CD4-positive, alpha-beta memory T cell (primary cell): ENCODE measurements at regions not wholly inside any gene's neighbourhood (a gene's known extent, or its start where the extent isn't known, plus 50 kb on each side); places are given as distances from the start of the nearest gene placed in this dataset.

Experiments used
- CTCF ChIA-PET: fragments of 350-600 bp; sonication (Branson Sonifier 250); formaldehyde crosslinking; loops from one replicate; lab custom pipeline; 2021; ENCODE audit warnings: inconsistent platforms; ENCODE audit not compliant: partially characterized antibody; lab: Charles Lee
- POLR2A ChIA-PET: fragments of 350-600 bp; sonication (Branson Sonifier 250); formaldehyde crosslinking; loops from one replicate; lab custom pipeline; 2021; ENCODE audit not compliant: partially characterized antibody; lab: Charles Lee
- DNase-seq, 5 donors: peaks; one replicate each; pipeline versions ENCODE4 v3.0.0 to v3.0.0-alpha.2; 2020 to 2022; ENCODE audit warnings: mixed read lengths in 1 of 5
- H3K27ac ChIP-seq: one replicate; pipeline ENCODE4 v1.7.0; 2013; ENCODE audit warnings: low read depth, low read length
- H3K27me3 ChIP-seq: 2 replicates; pipeline ENCODE4 v1.7.0; 2013; ENCODE audit warnings: mild to moderate bottlenecking, low read length, moderate library complexity; ENCODE audit not compliant: insufficient read depth
- H3K36me3 ChIP-seq: 2 replicates; pipeline ENCODE4 v1.7.0; 2013; ENCODE audit warnings: mild to moderate bottlenecking, low read length, moderate library complexity; ENCODE audit not compliant: insufficient read depth
- H3K4me1 ChIP-seq: 2 replicates; pipeline ENCODE4 v1.7.0; 2013; ENCODE audit warnings: mild to moderate bottlenecking, low read length, moderate library complexity; ENCODE audit not compliant: insufficient read depth
- H3K4me3 ChIP-seq, 2 donors: one replicate each; pipeline ENCODE4 v1.7.0; 2013; ENCODE audit warnings: low read length in 2 of 2, mild to moderate bottlenecking in 1 of 2
- H3K9me3 ChIP-seq, 2 donors: one replicate each; pipeline ENCODE4 v1.7.0; 2013; ENCODE audit warnings: low read length in 2 of 2, control low read depth in 1 of 2; ENCODE audit not compliant: control insufficient read depth in 1 of 2
- H3K27ac Mint-ChIP-seq, 7 donors: one replicate each; pipeline ENCODE4 v1.8.0; 2020 to 2021; ENCODE audit warnings: mixed read lengths in 7 of 7, mild to moderate bottlenecking in 6 of 7, inconsistent platforms in 3 of 7, moderate library complexity in 3 of 7
- H3K27me3 Mint-ChIP-seq, 2 donors: one replicate each; pipeline ENCODE4 v1.8.0; 2020 to 2021; ENCODE audit warnings: mixed read lengths in 2 of 2
- H3K36me3 Mint-ChIP-seq, 2 donors: one replicate each; pipeline ENCODE4 v1.8.0; 2020 to 2021; ENCODE audit warnings: mixed read lengths in 2 of 2, inconsistent platforms in 1 of 2, mild to moderate bottlenecking in 1 of 2
- H3K4me1 Mint-ChIP-seq, 4 donors: one replicate each; pipeline ENCODE4 v1.8.0; 2020 to 2021; ENCODE audit warnings: mixed read lengths in 4 of 4, mild to moderate bottlenecking in 1 of 4
- H3K4me3 Mint-ChIP-seq, 8 donors: one replicate each; pipeline ENCODE4 v1.8.0; 2020 to 2021; ENCODE audit warnings: mixed read lengths in 8 of 8, mild to moderate bottlenecking in 7 of 8, moderate library complexity in 6 of 8, inconsistent platforms in 3 of 8
- H3K9me3 Mint-ChIP-seq, 8 donors: one replicate each; pipeline ENCODE4 v1.8.0; 2020 to 2021; ENCODE audit warnings: mixed read lengths in 8 of 8, mild to moderate bottlenecking in 5 of 8, inconsistent platforms in 3 of 8, moderate library complexity in 1 of 8
- intact Hi-C: fragments of 100-400 bp; cut with micrococcal nuclease; formaldehyde crosslinking; loops from one replicate; pipeline ENCODE4 v1.15.1; 2023

DNA sequence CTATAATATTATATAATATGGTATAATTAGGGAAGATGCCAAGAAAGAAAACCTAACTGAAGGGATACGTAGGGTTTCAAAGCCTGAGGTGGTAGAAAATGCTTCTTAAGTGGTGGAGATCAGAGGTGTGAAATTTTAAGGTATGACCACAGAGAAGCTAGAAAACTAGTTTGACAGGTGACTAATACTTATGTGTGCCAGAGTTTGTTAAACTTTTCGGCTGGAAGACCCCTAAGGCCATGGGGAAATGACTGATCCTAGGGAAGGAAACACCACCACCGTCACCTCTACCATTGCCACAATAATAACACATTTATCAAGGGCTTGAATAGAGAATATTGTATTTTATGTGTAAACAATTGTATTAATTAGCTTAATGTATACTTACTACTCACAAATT, 261.4 kb upstream of the GBE1 start:
- H3K4me3 Mint-ChIP-seq: no peak overlapping the region
- H3K36me3 Mint-ChIP-seq: no peaks in the 10 kb centered on the region
- intact Hi-C loops: no loop called here
- H3K27me3 ChIP-seq: no peaks in the 10 kb centered on the region
- no peaks in the 10 kb centered on the region for H3K4me1 ChIP-seq
- H3K4me1 Mint-ChIP-seq: no peaks in the 10 kb centered on the region
- DNase-seq: no peak
- no peak overlapping the region for H3K27ac ChIP-seq
- ChIA-PET CTCF (no interaction called here), POLR2A (no interaction called here)
- no peak overlapping the region for H3K4me3 ChIP-seq
- H3K27ac Mint-ChIP-seq: no peak overlapping the region
- H3K9me3 ChIP-seq: no peaks in the 10 kb centered on the region
- peaks cover 0 to 3% (median 0%) of the 10 kb centered on the region in 8 donors for H3K9me3 Mint-ChIP-seq
- no peaks in the 10 kb centered on the region for H3K27me3 Mint-ChIP-seq
- H3K36me3 ChIP-seq: no peaks in the 10 kb centered on the region

DNA sequence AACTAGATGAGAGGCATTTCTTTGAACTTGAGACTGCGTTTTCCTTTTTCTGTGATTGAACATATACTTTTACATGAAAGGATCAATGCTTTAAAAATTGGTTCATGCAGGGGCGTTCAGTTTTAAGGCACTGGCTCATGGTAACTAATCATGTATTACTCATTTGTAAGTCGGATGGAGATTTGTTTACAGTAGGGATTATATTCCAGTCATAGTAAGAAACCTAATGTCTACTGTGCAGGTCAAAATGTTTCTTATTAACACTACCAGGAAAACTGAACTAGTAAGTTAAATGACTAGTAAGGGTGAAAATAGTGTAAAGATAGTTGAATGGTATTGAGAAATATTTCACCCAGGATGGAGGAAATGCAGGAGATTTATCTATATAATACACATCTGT, 258.8 kb upstream of the GBE1 start:
- Mint-ChIP-seq H3K9me3 (peaks cover 0 to 7% (median under 1%) of the 10 kb centered on the region in 8 donors), H3K4me1 (no peaks in the 10 kb centered on the region), H3K27ac (no peak overlapping the region), H3K4me3 (no peak overlapping the region), H3K36me3 (no peaks in the 10 kb centered on the region), H3K27me3 (no peaks in the 10 kb centered on the region)
- CTCF ChIA-PET: no interaction called here
- H3K9me3 ChIP-seq: no peaks in the 10 kb centered on the region
- POLR2A ChIA-PET: no interaction called here
- no peak for DNase-seq
- H3K4me3 ChIP-seq: no peak overlapping the region
- H3K36me3 ChIP-seq: no peaks in the 10 kb centered on the region
- intact Hi-C loops: no loop called here
- no peaks in the 10 kb centered on the region for H3K27me3 ChIP-seq
- no peak overlapping the region for H3K27ac ChIP-seq
- no peaks in the 10 kb centered on the region for H3K4me1 ChIP-seq

DNA sequence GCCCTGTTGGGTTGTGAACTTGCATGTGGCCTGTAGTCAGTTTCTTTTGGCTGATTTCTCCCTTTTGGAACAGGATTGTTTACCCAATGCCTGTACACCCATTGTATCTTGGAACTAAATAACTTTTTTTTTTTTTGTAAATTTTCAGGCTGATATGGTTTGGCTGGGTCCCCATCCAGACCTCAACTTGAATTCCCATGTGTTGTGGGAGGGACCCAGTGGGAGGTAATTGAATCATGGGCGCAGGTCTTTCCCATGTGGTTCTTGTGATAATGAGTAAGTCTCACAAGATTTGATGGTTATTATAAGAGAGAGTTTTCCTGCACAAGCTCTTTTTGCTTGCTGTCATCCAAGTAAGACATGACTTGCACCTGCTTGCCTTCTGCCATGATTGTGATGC, 253.8 kb upstream of the GBE1 start:
- Mint-ChIP-seq H3K27ac (no peak overlapping the region), H3K9me3 (peaks cover 0 to 7% (median 3%) of the 10 kb centered on the region in 8 donors), H3K36me3 (no peaks in the 10 kb centered on the region), H3K27me3 (no peaks in the 10 kb centered on the region), H3K4me3 (no peak overlapping the region), H3K4me1 (no peaks in the 10 kb centered on the region)
- intact Hi-C loops: no loop called here
- ChIA-PET POLR2A (no interaction called here), CTCF (no interaction called here)
- H3K27ac ChIP-seq: no peak overlapping the region
- no peaks in the 10 kb centered on the region for H3K27me3 ChIP-seq
- H3K4me1 ChIP-seq: no peaks in the 10 kb centered on the region
- DNase-seq: no peak
- no peaks in the 10 kb centered on the region for H3K9me3 ChIP-seq
- H3K4me3 ChIP-seq: no peak overlapping the region
- no peaks in the 10 kb centered on the region for H3K36me3 ChIP-seq

DNA sequence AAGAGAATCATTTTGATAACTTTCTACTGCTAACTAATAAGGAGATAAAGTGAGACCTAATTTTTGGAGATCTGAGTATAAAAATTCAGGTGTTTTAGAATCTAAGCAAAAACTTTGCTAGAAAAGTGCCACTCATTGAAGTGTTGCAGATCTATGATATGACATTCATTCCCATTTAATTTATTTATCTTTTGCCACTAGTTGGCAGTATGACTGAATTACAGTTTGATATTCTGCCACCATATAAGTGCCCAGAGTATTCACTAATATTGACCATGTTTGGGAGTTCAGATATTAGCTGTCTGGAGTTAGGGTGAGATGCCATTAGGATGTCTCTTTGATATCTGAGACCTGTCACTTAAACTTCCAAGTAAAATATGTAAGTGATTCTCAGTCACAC, 251.3 kb upstream of the GBE1 start:
- POLR2A ChIA-PET: no interaction called here
- H3K27ac Mint-ChIP-seq: no peak overlapping the region
- no peaks in the 10 kb centered on the region for H3K4me1 Mint-ChIP-seq
- H3K27me3 ChIP-seq: no peaks in the 10 kb centered on the region
- H3K9me3 ChIP-seq: no peaks in the 10 kb centered on the region
- intact Hi-C loops: no loop called here
- H3K27ac ChIP-seq: no peak overlapping the region
- no peak overlapping the region for H3K4me3 Mint-ChIP-seq
- no peaks in the 10 kb centered on the region for H3K36me3 ChIP-seq
- no peaks in the 10 kb centered on the region for H3K27me3 Mint-ChIP-seq
- H3K4me3 ChIP-seq: no peak overlapping the region
- peaks cover 0 to 7% (median 2%) of the 10 kb centered on the region in 8 donors for H3K9me3 Mint-ChIP-seq
- CTCF ChIA-PET: no interaction called here
- no peaks in the 10 kb centered on the region for H3K36me3 Mint-ChIP-seq
- no peaks in the 10 kb centered on the region for H3K4me1 ChIP-seq
- DNase-seq: no peak

DNA sequence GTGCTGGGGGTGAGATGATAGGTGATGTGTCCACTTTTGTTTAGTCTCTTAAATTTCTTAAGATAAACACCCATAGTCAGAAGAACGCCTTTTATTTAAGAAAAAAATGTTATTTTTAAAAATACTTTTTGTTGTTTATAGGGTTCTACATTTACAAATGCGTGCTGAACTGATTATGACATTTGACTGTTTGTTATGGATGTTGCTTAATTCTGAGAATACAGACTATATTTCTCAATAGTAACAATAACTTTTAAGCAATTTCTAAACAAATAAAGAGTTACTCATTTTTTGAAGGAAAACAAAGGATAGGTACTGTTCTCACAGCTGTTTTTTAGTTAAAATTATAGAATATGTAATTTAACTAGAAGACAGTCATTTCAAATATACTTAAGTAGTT, 249.9 kb upstream of the GBE1 start:
- no peaks in the 10 kb centered on the region for H3K36me3 ChIP-seq
- DNase-seq: no peak
- no peaks in the 10 kb centered on the region for H3K4me1 Mint-ChIP-seq
- no peaks in the 10 kb centered on the region for H3K9me3 ChIP-seq
- no peak overlapping the region for H3K4me3 ChIP-seq
- H3K27ac Mint-ChIP-seq: no peak overlapping the region
- ChIA-PET CTCF (no interaction called here), POLR2A (no interaction called here)
- no peaks in the 10 kb centered on the region for H3K4me1 ChIP-seq
- H3K27me3 Mint-ChIP-seq: no peaks in the 10 kb centered on the region
- no peaks in the 10 kb centered on the region for H3K27me3 ChIP-seq
- H3K36me3 Mint-ChIP-seq: no peaks in the 10 kb centered on the region
- H3K27ac ChIP-seq: no peak overlapping the region
- no peak overlapping the region for H3K4me3 Mint-ChIP-seq
- intact Hi-C loops: no loop called here
- peaks cover 0 to 11% (median 5%) of the 10 kb centered on the region in 8 donors for H3K9me3 Mint-ChIP-seq

DNA sequence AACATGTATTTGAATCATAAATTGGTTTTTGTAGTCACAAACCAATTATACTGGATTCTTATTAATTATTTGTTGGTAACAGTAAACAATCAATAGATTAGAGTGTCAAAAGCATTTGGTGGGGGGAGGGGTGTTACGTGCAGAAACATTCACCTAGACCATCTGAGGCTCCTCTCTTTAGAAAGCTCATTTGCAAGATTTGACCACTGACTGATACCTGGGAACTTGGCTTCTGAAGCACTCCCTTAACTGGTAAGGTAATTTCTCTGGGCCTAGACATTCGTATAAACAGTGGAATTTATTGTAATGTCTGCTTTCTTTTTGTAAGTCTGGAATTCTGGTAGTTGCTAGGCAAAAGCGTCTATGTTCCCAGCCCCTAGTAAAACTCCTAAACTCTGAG, 243.8 kb upstream of the GBE1 start:
- no peak overlapping the region for H3K4me3 ChIP-seq
- Mint-ChIP-seq H3K9me3 (peaks cover 0 to 7% (median 1%) of the 10 kb centered on the region in 8 donors), H3K27me3 (no peaks in the 10 kb centered on the region), H3K27ac (no peak overlapping the region), H3K4me1 (no peaks in the 10 kb centered on the region), H3K36me3 (no peaks in the 10 kb centered on the region), H3K4me3 (no peak overlapping the region)
- H3K27me3 ChIP-seq: no peaks in the 10 kb centered on the region
- POLR2A ChIA-PET: no interaction called here
- H3K36me3 ChIP-seq: no peaks in the 10 kb centered on the region
- no peak for DNase-seq
- CTCF ChIA-PET: no interaction called here
- intact Hi-C loops: no loop called here
- H3K27ac ChIP-seq: no peak overlapping the region
- no peaks in the 10 kb centered on the region for H3K4me1 ChIP-seq
- no peaks in the 10 kb centered on the region for H3K9me3 ChIP-seq

GRCh38 chr3:82004266-82004665, 242.8 kb upstream of the GBE1 start:
- Histone ChIP-seq H3K9me3 (no peaks in the 10 kb centered on the region), H3K27ac (no peak overlapping the region), H3K36me3 (no peaks in the 10 kb centered on the region), H3K4me1 (no peaks in the 10 kb centered on the region), H3K27me3 (no peaks in the 10 kb centered on the region), H3K4me3 (no peak overlapping the region)
- Mint-ChIP-seq H3K4me3 (no peak overlapping the region), H3K9me3 (peaks cover 0 to 6% (median 1%) of the 10 kb centered on the region in 8 donors), H3K36me3 (no peaks in the 10 kb centered on the region), H3K27ac (no peak overlapping the region), H3K4me1 (no peaks in the 10 kb centered on the region), H3K27me3 (no peaks in the 10 kb centered on the region)
- POLR2A ChIA-PET: no interaction called here
- CTCF ChIA-PET: no interaction called here
- intact Hi-C loops: no loop called here
- no peak for DNase-seq

GRCh38 chr3:82002986-82003642, 241.7 kb upstream of the GBE1 start:
- Mint-ChIP-seq H3K4me1 (no peaks in the 10 kb centered on the region), H3K27ac (no peak overlapping the region), H3K27me3 (no peaks in the 10 kb centered on the region), H3K9me3 (peaks cover 0 to 8% (median 1%) of the 10 kb centered on the region in 8 donors), H3K36me3 (no peaks in the 10 kb centered on the region), H3K4me3 (no peak overlapping the region)
- intact Hi-C loops: no loop called here
- ChIA-PET POLR2A (no interaction called here), CTCF (no interaction called here)
- no peaks in the 10 kb centered on the region for H3K4me1 ChIP-seq
- H3K27ac ChIP-seq: no peak overlapping the region
- no peaks in the 10 kb centered on the region for H3K36me3 ChIP-seq
- DNase-seq: no peak
- no peaks in the 10 kb centered on the region for H3K27me3 ChIP-seq
- H3K9me3 ChIP-seq: no peaks in the 10 kb centered on the region
- no peak overlapping the region for H3K4me3 ChIP-seq
